Transverse colon (tissue), 4 donors: ENCODE measurements at regions not wholly inside any gene's neighbourhood (a gene's known extent, or its start where the extent isn't known, plus 50 kb on each side); places are given as distances from the start of the nearest gene placed in this dataset.

Source experiments
- DNase-seq: peaks from one replicate; pipeline ENCODE4 v3.0.0-alpha.2; 2019
- H3K27ac ChIP-seq, 4 donors: fragments of 200-600 bp; sonication (generic); 2 replicates each; pipeline ENCODE4 v1.5.1; 2016 to 2018; ENCODE audit warnings: inconsistent platforms in 4 of 4
- H3K27me3 ChIP-seq: fragments of 200-600 bp; sonication (generic); 2 replicates; pipeline ENCODE4 v1.5.1; 2017; ENCODE audit warnings: inconsistent platforms
- H3K36me3 ChIP-seq, 4 donors: fragments of 200-600 bp; sonication (generic); 2 replicates each; pipeline ENCODE4 v1.5.1; 2017 to 2019; ENCODE audit warnings: inconsistent platforms in 4 of 4
- H3K4me1 ChIP-seq, 4 donors: fragments of 200-600 bp; sonication (generic); 2 replicates each; pipeline ENCODE4 v1.5.1; 2017 to 2020; ENCODE audit warnings: inconsistent platforms in 4 of 4
- H3K4me3 ChIP-seq, 4 donors: fragments of 200-600 bp; sonication (generic); 1 replicate in 1 of 4; 2 replicates in 3 of 4; pipeline versions ENCODE4 v1.5.1 to v1.6.1; 2017 to 2019; ENCODE audit warnings: inconsistent platforms in 4 of 4
- H3K9me3 ChIP-seq, 2 donors: fragments of 200-600 bp; sonication (generic); 2 replicates each; pipeline ENCODE4 v1.5.1; 2017 to 2019; ENCODE audit warnings: inconsistent platforms in 2 of 2
- CTCF ChIP-seq, 5 experiments: fragments of 200-600 bp in 3 of 5; fragments of 450-650 bp in 2 of 5; sonication (generic) in 3 of 5; IDR thresholded peaks; 1 replicate in 2 of 5; 2 replicates in 3 of 5; pipeline ENCODE4 v1.5.1; 2016 to 2017; ENCODE audit warnings: antibody characterized with exemption in 5 of 5, inconsistent platforms in 3 of 5, mild to moderate bottlenecking in 2 of 5, moderate library complexity in 1 of 5
- EP300 ChIP-seq: sonication (generic); formaldehyde crosslinking; IDR thresholded peaks from one replicate; pipeline ENCODE4 v1.6.1; 2017; ENCODE audit warnings: antibody characterized with exemption, low read depth
- POLR2A ChIP-seq: fragments of 450-650 bp; IDR thresholded peaks from one replicate; pipeline ENCODE4 v1.6.1; 2016; ENCODE audit warnings: antibody characterized with exemption, mild to moderate bottlenecking, moderate library complexity
- POLR2AphosphoS5 ChIP-seq, 3 donors: sonication (generic); formaldehyde crosslinking; IDR thresholded peaks; one replicate each; pipeline ENCODE4 v1.6.1; 2016; ENCODE audit warnings: antibody characterized with exemption in 3 of 3
- WGBS, 2 donors: methylation state at CpG; one replicate each; pipeline ENCODE4 v1.1.5; 2018; ENCODE audit warnings: low coverage in 1 of 2; 5-methylcytosine and 5-hydroxymethylcytosine counted together
- in situ Hi-C, 4 donors: fragments of 200-750 bp; cut with MboI; loops; one replicate each; pipeline versions ENCODE4 v1.15.0 to v1.15.1; 2017; ENCODE audit warnings: low sequenced_read_pairs in 3 of 4, low pct_ligation_motif_present in 1 of 4, low pct_unique_long_range_greater_than_20kb in 1 of 4
- intact Hi-C: fragments of 100-400 bp; cut with DNase I; formaldehyde crosslinking; loops from one replicate; pipeline ENCODE4 v1.15.1; 2023; ENCODE audit warnings: low total_unique reads

- Histone ChIP-seq H3K9me3 (no peaks in the 10 kb centered on the region), H3K27me3 (no peaks in the 10 kb centered on the region), H3K4me1 (no peaks in the 10 kb centered on the region), H3K27ac (no peak overlapping the region), H3K36me3 (no peaks in the 10 kb centered on the region), H3K4me3 (no peak overlapping the region)
- intact Hi-C loops: no loop called here
- in situ Hi-C loops: no loop called here
- DNase-seq: no peak
- WGBS, 2 donors: 72 to 86% methylated on average over 2 to 4 of the region's 4 CpGs
- TF ChIP-seq EP300 (no peak), POLR2AphosphoS5 (IDR thresholded peaks at IDR 0.05) (no peak), CTCF (IDR thresholded peaks at IDR 0.05) (no peak), POLR2A (no peak)
These were observed 271.6 kb downstream of the DHX35 start for GRCh38 chr20:39233755-39234154.

- in situ Hi-C loops (no loop called here), intact Hi-C loops (no loop called here)
- no peak overlapping the region for H3K4me3 ChIP-seq
- H3K9me3 ChIP-seq: no peaks in the 10 kb centered on the region
- DNase-seq: no peak
- WGBS, 2 donors: 20 to 65% methylated on average over 1 to 7 of the region's 7 CpGs
- no peaks in the 10 kb centered on the region for H3K4me1 ChIP-seq
- TF ChIP-seq POLR2AphosphoS5 (IDR thresholded peaks at IDR 0.05) (no peak), EP300 (no peak), POLR2A (no peak), CTCF (IDR thresholded peaks at IDR 0.05) (no peak)
- H3K36me3 ChIP-seq: no peaks in the 10 kb centered on the region
- H3K27me3 ChIP-seq: peaks cover 3% of the 10 kb centered on the region
- H3K27ac ChIP-seq: no peak overlapping the region
These were observed 265.3 kb downstream of the DHX35 start for GRCh38 chr20:39227416-39227815.

GRCh38 chr20:39225978-39226377 lies 263.8 kb downstream of the DHX35 start:
- Histone ChIP-seq H3K9me3 (no peaks in the 10 kb centered on the region), H3K27ac (no peak overlapping the region), H3K36me3 (no peaks in the 10 kb centered on the region), H3K4me3 (no peak overlapping the region), H3K4me1 (no peaks in the 10 kb centered on the region), H3K27me3 (peaks cover 3% of the 10 kb centered on the region)
- in situ Hi-C loops (no loop called here), intact Hi-C loops (no loop called here)
- TF ChIP-seq POLR2AphosphoS5 (IDR thresholded peaks at IDR 0.05) (no peak), CTCF (IDR thresholded peaks at IDR 0.05) (no peak), POLR2A (no peak), EP300 (no peak)
- 88% methylated on average over 1 of the region's 1 CpG; no CpG with 5 or more reads in 1 of the 2 donors for WGBS, 2 donors
- DNase-seq: no peak

GRCh38 chr20:39225536-39225935 lies 263.4 kb downstream of the DHX35 start:
- in situ Hi-C loops: no loop called here

More at GRCh38 chr20:39225536-39225935, 263.4 kb downstream of the DHX35 start:
- DNase-seq: no peak
- TF ChIP-seq POLR2A: no peak
- no peak for TF ChIP-seq POLR2AphosphoS5 (IDR thresholded peaks at IDR 0.05)
- no peak for TF ChIP-seq CTCF (IDR thresholded peaks at IDR 0.05)
- no peak for TF ChIP-seq EP300
- Histone ChIP-seq H3K4me1 (no peaks in the 10 kb centered on the region), H3K27ac (no peak overlapping the region), H3K4me3 (no peak overlapping the region), H3K27me3 (peaks cover 3% of the 10 kb centered on the region), H3K9me3 (no peaks in the 10 kb centered on the region), H3K36me3 (no peaks in the 10 kb centered on the region)
- WGBS, 2 donors: 36 to 53% methylated on average over 4 to 5 of the region's 5 CpGs
- intact Hi-C loops: no loop called here
